Gastrocnemius medialis (tissue), 4 donors: ENCODE measurements at regions not wholly inside any gene's neighbourhood (a gene's known extent, or its start where the extent isn't known, plus 50 kb on each side); places are given as distances from the start of the nearest gene placed in this dataset.

Source experiments
- ATAC-seq, 2 donors: fragments of 150-250 bp; one replicate each; pipeline ENCODE4 v1.9.1; 2016
- DNase-seq, 2 donors: peaks; one replicate each; pipeline ENCODE4 v3.0.0-alpha.2; 2019
- H3K27ac ChIP-seq, 4 donors: fragments of 200-600 bp; sonication (generic); 1 replicate in 1 of 4; 2 replicates in 3 of 4; pipeline ENCODE4 v1.5.1; 2016 to 2018; ENCODE audit warnings: mild to moderate bottlenecking in 2 of 4, moderate library complexity in 1 of 4
- H3K27me3 ChIP-seq, 3 donors: fragments of 200-600 bp; sonication (generic) in 2 of 3; 1 replicate in 1 of 3; 2 replicates in 2 of 3; pipeline versions ENCODE4 v1.5.1 to v1.6.0; 2016 to 2019; ENCODE audit warnings: mild to moderate bottlenecking in 1 of 3, moderate library complexity in 1 of 3
- H3K36me3 ChIP-seq, 2 donors: fragments of 200-600 bp; sonication (generic) in 1 of 2; one replicate each; pipeline ENCODE4 v1.5.1; 2017 to 2018
- H3K4me1 ChIP-seq, 2 donors: fragments of 200-600 bp; sonication (generic) in 1 of 2; one replicate each; pipeline ENCODE4 v1.5.1; 2016 to 2017; ENCODE audit warnings: mild to moderate bottlenecking in 2 of 2
- H3K4me3 ChIP-seq, 4 donors: fragments of 200-600 bp; sonication (generic) in 3 of 4; 1 replicate in 1 of 4; 2 replicates in 3 of 4; pipeline ENCODE4 v1.5.1; 2016 to 2019; ENCODE audit warnings: mild to moderate bottlenecking in 2 of 4
- H3K9me3 ChIP-seq, 3 donors: fragments of 200-600 bp; sonication (generic) in 2 of 3; 1 replicate in 1 of 3; 2 replicates in 2 of 3; pipeline ENCODE4 v1.5.1; 2016 to 2019
- CTCF ChIP-seq, 5 experiments: fragments of 450-650 bp in 3 of 5; fragments of 200-600 bp in 2 of 5; sonication (generic) in 2 of 5; IDR thresholded peaks in 4 of 5; conservative IDR thresholded peaks in 1 of 5; 1 replicate in 4 of 5; 2 replicates in 1 of 5; pipeline ENCODE4 v1.5.1; 2016 to 2019; ENCODE audit warnings: antibody characterized with exemption in 5 of 5, mild to moderate bottlenecking in 3 of 5, moderate library complexity in 3 of 5
- POLR2A ChIP-seq, 2 donors: fragments of 450-650 bp; IDR thresholded peaks; one replicate each; pipeline ENCODE4 v1.6.1; 2017; ENCODE audit warnings: antibody characterized with exemption in 2 of 2, mild to moderate bottlenecking in 2 of 2, moderate library complexity in 2 of 2
- in situ Hi-C, 4 donors: fragments of 200-750 bp; cut with MboI; loops; one replicate each; pipeline versions ENCODE4 v1.15.0 to v1.8.0; 2017; ENCODE audit warnings: low sequenced_read_pairs in 4 of 4
- intact Hi-C: fragments of 100-400 bp; cut with DNase I; formaldehyde crosslinking; loops from one replicate; pipeline ENCODE4 v1.15.1; 2023; ENCODE audit warnings: low total_unique reads

GRCh38 chr16:86428729-86429517 is 81.4 kb upstream of the FOXF1 start:
- in situ Hi-C loops: no loop called here
- Histone ChIP-seq H3K27ac (no peak overlapping the region), H3K27me3 (peaks cover 8 to 15% (median 11%) of the 10 kb centered on the region in 3 donors), H3K9me3 (no peaks in the 10 kb centered on the region), H3K4me3 (no peak overlapping the region), H3K36me3 (no peaks in the 10 kb centered on the region), H3K4me1 (no peaks in the 10 kb centered on the region)
- ATAC-seq (no peak), DNase-seq (no peak)
- TF ChIP-seq CTCF (IDR thresholded peaks at IDR 0.05 in 4 of 5, conservative IDR thresholded peaks at IDR 0.05 in 1 of 5): no peak
- TF ChIP-seq POLR2A (IDR thresholded peaks at IDR 0.05): no peak
- intact Hi-C loops: no loop called here

GRCh38 chr16:86429663-86430062 is 80.7 kb upstream of the FOXF1 start:
- no peaks in the 10 kb centered on the region for H3K4me1 ChIP-seq
- DNase-seq (no peak), ATAC-seq (no peak)
- no peak overlapping the region for H3K4me3 ChIP-seq
- no peaks in the 10 kb centered on the region for H3K36me3 ChIP-seq
- no peak overlapping the region for H3K27ac ChIP-seq
- no peak for TF ChIP-seq POLR2A (IDR thresholded peaks at IDR 0.05)
- TF ChIP-seq CTCF (IDR thresholded peaks at IDR 0.05 in 4 of 5, conservative IDR thresholded peaks at IDR 0.05 in 1 of 5): no peak
- no peaks in the 10 kb centered on the region for H3K9me3 ChIP-seq
- intact Hi-C loops (no loop called here), in situ Hi-C loops (no loop called here)
- H3K27me3 ChIP-seq: peaks cover 1 to 15% (median 11%) of the 10 kb centered on the region in 3 donors

GRCh38 chr16:86430814-86431213 is 79.5 kb upstream of the FOXF1 start:
- no peak overlapping the region for H3K27ac ChIP-seq
- in situ Hi-C loops: no loop called here

GRCh38 chr16:86431540-86431939 is 78.8 kb upstream of the FOXF1 start:
- Histone ChIP-seq H3K4me3 (no peak overlapping the region), H3K9me3 (no peaks in the 10 kb centered on the region), H3K36me3 (no peaks in the 10 kb centered on the region), H3K27ac (no peak overlapping the region), H3K27me3 (peaks cover 0 to 21% (median 11%) of the 10 kb centered on the region in 3 donors), H3K4me1 (no peaks in the 10 kb centered on the region)
- ATAC-seq (no peak), DNase-seq (no peak)
- no peak for TF ChIP-seq POLR2A (IDR thresholded peaks at IDR 0.05)
- intact Hi-C loops: no loop called here
- in situ Hi-C loops: no loop called here

More at GRCh38 chr16:86430814-86431213, 79.5 kb upstream of the FOXF1 start:
- ATAC-seq: no peak
- H3K9me3 ChIP-seq: no peaks in the 10 kb centered on the region
- TF ChIP-seq CTCF (IDR thresholded peaks at IDR 0.05 in 4 of 5, conservative IDR thresholded peaks at IDR 0.05 in 1 of 5) (no peak), POLR2A (IDR thresholded peaks at IDR 0.05) (no peak)
- H3K36me3 ChIP-seq: no peaks in the 10 kb centered on the region
- no peaks in the 10 kb centered on the region for H3K4me1 ChIP-seq
- DNase-seq: no peak
- no peak overlapping the region for H3K4me3 ChIP-seq
- H3K27me3 ChIP-seq: peaks cover 0 to 21% (median 11%) of the 10 kb centered on the region in 3 donors
- intact Hi-C loops: no loop called here

GRCh38 chr16:86432048-86432447 is 78.3 kb upstream of the FOXF1 start:
- ATAC-seq (no peak), DNase-seq (no peak)
- H3K4me3 ChIP-seq: no peak overlapping the region
- H3K4me1 ChIP-seq: no peaks in the 10 kb centered on the region
- no peaks in the 10 kb centered on the region for H3K36me3 ChIP-seq
- TF ChIP-seq POLR2A (IDR thresholded peaks at IDR 0.05) (no peak), CTCF (IDR thresholded peaks at IDR 0.05 in 4 of 5, conservative IDR thresholded peaks at IDR 0.05 in 1 of 5) (no peak)
- no peaks in the 10 kb centered on the region for H3K9me3 ChIP-seq
- intact Hi-C loops (no loop called here), in situ Hi-C loops (no loop called here)
- H3K27me3 ChIP-seq: peaks cover 0 to 21% (median 11%) of the 10 kb centered on the region in 3 donors
- H3K27ac ChIP-seq: no peak overlapping the region
